GM21423 (cell line): ENCODE measurements at regions not wholly inside any gene's neighbourhood (a gene's known extent, or its start where the extent isn't known, plus 50 kb on each side); places are given as distances from the start of the nearest gene placed in this dataset.
"Not testable (repeated sequence)": the region's sequence is repeated elsewhere in the genome, so short reads cannot be mapped to it uniquely, and the experiment has no call there.

Experiments
- ATAC-seq: cut with Tn5 transposase; IDR thresholded peaks from one replicate; pipeline ENCODE4 v1.9.1; 2021; ENCODE audit warnings: mild to moderate bottlenecking, moderate library complexity; ENCODE audit not compliant: unreplicated experiment

- ATAC-seq: peak; percentile 58
These were observed 317.8 kb downstream of the SH2D4B start for GRCh38 chr10:80855348-80855971.

DNA sequence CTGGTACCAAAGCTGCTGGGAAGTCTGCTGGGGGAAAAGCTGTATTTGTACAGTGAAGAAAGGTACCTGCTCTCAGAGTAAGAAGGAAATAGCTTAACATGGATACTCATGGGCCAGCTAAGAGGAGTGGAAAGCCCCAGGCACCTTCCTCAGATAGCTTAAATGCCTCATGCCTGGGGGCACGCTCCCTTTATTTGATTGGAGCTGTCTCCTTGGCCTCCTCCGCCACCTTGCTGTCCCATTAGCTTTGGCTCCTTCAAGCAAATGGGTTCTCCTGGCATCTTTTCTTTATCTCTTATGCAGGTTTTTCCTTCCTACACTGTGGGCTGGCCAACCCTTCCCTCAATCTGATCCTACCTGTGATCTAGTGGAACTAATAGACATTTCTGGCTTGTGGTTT lies 318.5 kb downstream of the SH2D4B start:
- ATAC-seq: no peak

- ATAC-seq: not testable (repeated sequence)
These were observed 321.6 kb downstream of the SH2D4B start for GRCh38 chr10:80859279-80859678.

DNA sequence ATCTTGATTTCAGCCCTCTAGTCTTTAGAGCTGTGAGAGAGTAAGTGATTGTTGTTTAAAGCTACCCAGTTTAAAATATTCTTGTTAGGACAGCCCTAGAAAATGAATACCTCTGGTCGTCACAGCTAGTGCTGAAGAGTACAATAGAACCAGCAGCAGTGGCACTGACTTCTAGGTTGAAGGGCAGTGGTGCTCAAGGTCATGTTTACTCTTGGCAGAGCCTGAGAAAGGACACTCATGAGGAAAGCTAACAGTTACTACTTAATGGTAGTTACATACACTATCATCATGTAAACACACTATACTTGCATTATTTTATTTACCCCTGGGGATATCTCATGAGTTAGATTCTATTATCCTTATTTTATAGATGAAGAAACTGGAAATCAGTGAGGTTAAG lies 323.0 kb downstream of the SH2D4B start:
- ATAC-seq: no peak

GRCh38 chr10:80861882-80862281 lies 324.2 kb downstream of the SH2D4B start:
- no peak for ATAC-seq

DNA sequence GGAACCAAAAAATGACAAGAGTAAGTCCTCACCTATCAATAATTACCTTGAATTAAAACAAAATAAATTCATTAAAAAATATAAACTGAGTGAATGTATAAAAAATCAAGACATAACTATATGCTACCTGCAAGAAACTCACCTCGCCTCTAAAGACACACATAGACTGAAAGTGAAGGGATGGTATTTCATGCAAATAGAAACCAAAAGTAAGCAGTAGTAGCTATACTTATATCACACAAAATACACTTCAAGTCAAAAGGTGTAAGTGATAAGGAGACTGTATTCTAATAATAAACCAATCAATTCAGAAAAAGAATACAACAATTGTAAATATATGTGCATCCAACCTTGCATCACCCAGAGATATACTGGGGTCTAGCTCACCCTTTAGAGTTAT lies 332.6 kb downstream of the SH2D4B start:
- peak; percentile 67 for ATAC-seq

DNA sequence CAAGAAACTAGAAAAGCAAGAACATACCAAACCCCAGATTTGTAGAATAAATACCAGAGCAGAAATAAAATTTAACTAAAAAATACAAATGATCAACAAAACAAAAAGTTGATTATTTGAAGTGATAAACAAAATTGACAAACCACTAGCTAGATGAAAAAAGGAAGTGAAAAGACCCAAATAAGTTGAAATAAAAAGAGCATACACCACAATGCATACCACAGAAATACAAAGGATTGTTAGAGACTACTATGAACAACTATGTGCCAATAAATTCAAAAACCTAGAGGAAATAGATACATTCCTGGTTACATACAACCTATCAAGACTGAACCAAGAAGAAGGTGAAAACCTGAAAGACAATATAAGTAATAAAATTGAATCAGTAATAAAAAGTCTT lies 333.4 kb downstream of the SH2D4B start:
- peak; percentile 81 for ATAC-seq

DNA sequence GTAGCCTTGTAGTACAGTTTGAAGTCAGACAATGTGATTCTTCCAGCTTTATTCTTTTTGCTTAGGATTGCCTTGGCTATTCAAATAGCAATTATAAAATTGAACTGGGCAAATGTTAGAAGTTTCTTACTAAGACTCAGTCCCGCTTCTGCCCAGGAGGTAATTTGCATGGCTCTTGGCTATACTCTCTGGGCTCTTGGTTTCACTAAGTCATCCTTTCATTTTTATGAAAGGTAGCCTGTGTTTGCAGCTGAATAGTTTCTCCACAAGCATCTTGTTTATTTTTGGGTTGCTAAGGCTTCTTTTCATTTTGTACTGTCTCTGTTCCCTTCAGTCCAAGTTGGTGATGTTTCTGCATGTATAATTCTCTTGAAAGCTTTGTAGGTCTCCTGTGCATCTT lies 340.6 kb downstream of the SH2D4B start:
- ATAC-seq: no peak

- no peak for ATAC-seq
These were observed 352.4 kb downstream of the SH2D4B start for GRCh38 chr10:80890146-80890545.

GRCh38 chr10:80893256-80893655 lies 355.6 kb downstream of the SH2D4B start:
- ATAC-seq: no peak

- ATAC-seq: no peak
These were observed 356.6 kb downstream of the SH2D4B start for GRCh38 chr10:80894311-80894791.

GRCh38 chr10:80894797-80895467 lies 357.2 kb downstream of the SH2D4B start:
- ATAC-seq: no peak

DNA sequence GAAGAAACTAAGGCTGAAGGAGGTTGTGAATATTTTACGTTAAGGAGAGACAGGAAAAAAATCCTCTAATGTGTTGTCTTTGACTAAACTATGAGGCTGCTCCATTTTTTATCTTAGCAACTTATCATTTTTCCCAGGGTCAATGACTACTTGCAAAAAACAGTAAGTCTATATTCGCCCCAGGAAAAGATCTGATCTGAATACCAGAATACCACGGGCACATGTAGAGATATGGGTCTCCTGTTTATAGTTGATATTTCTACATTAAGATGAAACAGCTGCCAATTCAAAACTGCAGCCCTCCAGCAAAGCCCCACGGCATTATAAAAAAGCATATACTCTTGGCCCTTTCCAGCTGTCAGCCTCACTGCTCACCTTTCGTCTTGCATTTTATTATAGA lies 358.4 kb downstream of the SH2D4B start:
- ATAC-seq: no peak

- no peak for ATAC-seq
These were observed 359.3 kb downstream of the SH2D4B start for GRCh38 chr10:80896959-80897358.

DNA sequence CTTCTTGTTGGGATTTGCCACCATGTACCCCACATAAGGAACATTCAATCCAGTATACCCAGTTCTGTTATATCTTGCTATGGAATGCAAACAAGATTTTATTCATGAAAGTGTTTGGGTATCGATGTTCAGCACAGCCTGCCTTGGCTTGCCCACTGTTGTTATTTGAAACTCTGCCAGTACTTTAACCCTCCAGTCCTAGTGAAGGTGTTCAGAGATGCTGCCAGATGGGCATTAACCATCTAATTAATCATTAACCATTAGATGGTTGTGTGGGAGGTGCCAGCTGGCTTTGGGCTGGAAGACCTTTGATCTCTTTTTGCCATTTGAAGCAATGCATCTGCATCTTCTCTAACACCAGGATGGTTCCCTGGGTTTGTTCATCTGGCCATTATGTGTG lies 363.0 kb downstream of the SH2D4B start:
- no peak for ATAC-seq

GRCh38 chr10:80908611-80909010 lies 370.9 kb downstream of the SH2D4B start:
- ATAC-seq: no peak

- ATAC-seq: no peak
These were observed 371.6 kb downstream of the SH2D4B start for GRCh38 chr10:80909254-80909653.

GRCh38 chr10:80917636-80918035 lies 379.9 kb downstream of the SH2D4B start:
- ATAC-seq: no peak

GRCh38 chr10:80921032-80921431 lies 383.3 kb downstream of the SH2D4B start:
- ATAC-seq: no peak

DNA sequence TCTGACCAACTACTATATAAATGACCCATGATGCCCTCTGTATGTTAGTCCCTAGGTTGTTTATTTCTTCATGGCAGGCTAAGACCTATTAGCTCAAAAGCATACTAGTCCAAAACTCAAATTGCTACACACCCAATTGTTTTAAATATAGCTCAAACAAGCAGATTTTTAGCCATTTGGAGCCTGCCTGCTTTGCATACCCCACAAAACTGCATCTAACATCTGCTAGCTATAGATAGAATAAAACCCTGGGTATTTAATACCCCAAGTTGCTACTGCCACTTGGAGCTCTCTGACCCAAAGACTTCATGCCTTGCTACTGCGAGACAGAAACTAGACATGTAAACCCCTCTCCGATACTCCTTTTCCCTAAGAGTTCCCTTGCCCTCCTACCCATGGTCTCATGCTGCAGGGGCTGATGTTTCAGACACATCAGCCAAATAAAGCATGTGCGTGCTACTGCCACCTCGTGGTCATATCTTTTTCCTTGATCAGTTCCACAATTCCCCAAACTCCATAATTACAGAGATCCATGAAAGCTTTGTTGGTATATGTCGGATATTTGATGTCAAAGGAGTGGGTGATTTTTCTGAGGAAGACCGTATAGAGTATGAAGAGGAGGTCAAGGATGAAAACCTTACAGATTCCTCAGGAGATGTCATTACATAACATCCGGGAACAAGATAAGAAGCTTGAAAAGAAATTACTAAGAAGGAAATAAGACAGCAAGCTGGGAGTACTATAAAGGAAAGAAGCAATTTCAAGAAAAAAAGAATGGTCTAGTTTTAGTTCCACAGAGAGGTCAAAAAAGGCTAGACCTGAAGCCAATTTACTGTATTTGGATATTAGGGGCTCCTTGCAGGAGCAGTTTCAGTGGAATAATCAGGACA lies 386.6 kb downstream of the SH2D4B start:
- ATAC-seq: no peak

GRCh38 chr10:80927419-80928078 lies 389.8 kb downstream of the SH2D4B start:
- no peak for ATAC-seq
